NT2/D1 (cell line): ENCODE measurements at regions not wholly inside any gene's neighbourhood (a gene's known extent, or its start where the extent isn't known, plus 50 kb on each side); places are given as distances from the start of the nearest gene placed in this dataset.

Experiments used
- DNase-seq: peaks from one replicate; pipeline ENCODE4 v3.0.0-alpha.2; 2011; ENCODE audit warnings: low read depth, low spot score
- H3K27me3 ChIP-seq: 2 replicates; pipeline ENCODE4 v1.6.0; 2011; ENCODE audit warnings: mild to moderate bottlenecking; ENCODE audit not compliant: insufficient read length, insufficient read depth
- H3K36me3 ChIP-seq: 2 replicates; pipeline ENCODE4 v1.6.1; 2011; ENCODE audit warnings: mild to moderate bottlenecking, low read length, mixed read lengths; ENCODE audit not compliant: insufficient read depth, insufficient read length
- H3K4me1 ChIP-seq: 2 replicates; pipeline ENCODE4 v1.5.1; 2011; ENCODE audit not compliant: insufficient read depth, insufficient read length
- H3K4me3 ChIP-seq: 2 replicates; pipeline ENCODE4 v1.5.1; 2011; ENCODE audit warnings: low read depth; ENCODE audit not compliant: insufficient read length
- H3K9ac ChIP-seq: 2 replicates; pipeline ENCODE4 v1.6.0; 2011; ENCODE audit warnings: low read depth; ENCODE audit not compliant: insufficient read length
- H3K9me3 ChIP-seq: 2 replicates; pipeline ENCODE4 v1.5.1; 2011; ENCODE audit warnings: mild to moderate bottlenecking, low read length; ENCODE audit not compliant: insufficient read depth
- SUZ12 ChIP-seq: IDR thresholded peaks from 2 replicates; pipeline ENCODE4 v1.6.1; 2011; ENCODE audit not compliant: insufficient read length, insufficient read depth; ENCODE audit errors: extremely low read depth
- YY1 ChIP-seq: IDR thresholded peaks from 2 replicates; pipeline ENCODE4 v1.6.1; 2011; ENCODE audit not compliant: insufficient read length, insufficient read depth
- ZNF274 ChIP-seq: IDR thresholded peaks from 2 replicates; pipeline ENCODE4 v1.6.1; 2011; ENCODE audit warnings: mild to moderate bottlenecking, low read depth, low read length

DNA sequence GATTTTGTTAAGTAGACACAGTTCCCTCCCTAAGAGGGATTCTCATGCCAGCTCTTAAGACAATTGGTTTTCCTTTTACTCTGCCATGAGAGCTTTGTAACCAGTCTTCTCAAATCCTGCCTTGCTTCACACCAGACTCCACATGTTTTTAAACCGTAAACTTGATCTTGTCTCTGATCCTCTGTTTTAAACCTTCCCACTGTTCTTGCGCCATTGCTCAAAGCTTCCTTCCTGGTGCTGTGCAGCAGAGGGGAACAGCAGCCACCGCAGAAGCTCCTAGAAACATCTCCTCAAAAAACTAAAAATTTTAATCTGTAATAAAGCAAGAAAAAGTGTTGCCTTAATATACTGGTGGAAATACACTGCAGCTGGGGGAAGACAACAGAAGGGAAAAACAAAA is 154.5 kb upstream of the SATB1 start:
- TF ChIP-seq SUZ12 (no peak), YY1 (no peak), ZNF274 (no peak)
- Histone ChIP-seq H3K36me3 (no peaks in the 10 kb centered on the region), H3K9ac (no peak overlapping the region), H3K4me1 (no peaks in the 10 kb centered on the region), H3K4me3 (no peak overlapping the region), H3K9me3 (no peaks in the 10 kb centered on the region), H3K27me3 (no peaks in the 10 kb centered on the region)
- no peak for DNase-seq

- Histone ChIP-seq H3K27me3 (no peaks in the 10 kb centered on the region), H3K36me3 (no peaks in the 10 kb centered on the region), H3K4me1 (no peaks in the 10 kb centered on the region), H3K9me3 (no peaks in the 10 kb centered on the region), H3K9ac (no peak overlapping the region), H3K4me3 (no peak overlapping the region)
- TF ChIP-seq SUZ12: no peak
- no peak for TF ChIP-seq ZNF274
- DNase-seq: no peak
These were observed 150.4 kb upstream of the SATB1 start for GRCh38 chr3:18575573-18575972.

DNA sequence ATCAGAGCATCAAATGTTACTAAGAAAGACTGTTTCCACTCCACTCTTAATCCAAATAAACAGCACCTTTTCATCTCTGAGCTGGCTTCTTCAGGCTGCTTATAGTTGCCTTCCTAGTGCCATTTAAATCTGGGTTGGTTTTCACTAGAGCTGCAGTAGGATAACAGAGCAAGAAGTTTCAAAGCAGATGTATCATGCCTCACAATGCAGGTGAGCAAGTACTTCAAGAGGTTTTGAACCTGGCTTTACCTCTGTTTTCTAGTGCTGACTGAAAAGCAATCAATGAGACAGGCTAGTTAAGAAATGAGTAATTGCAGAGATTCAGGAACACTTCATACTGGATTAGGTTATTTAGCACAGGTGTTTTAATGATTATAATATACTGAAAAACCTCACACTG is 147.7 kb upstream of the SATB1 start:
- Histone ChIP-seq H3K4me1 (no peaks in the 10 kb centered on the region), H3K9ac (no peak overlapping the region), H3K9me3 (no peaks in the 10 kb centered on the region), H3K4me3 (no peak overlapping the region), H3K36me3 (no peaks in the 10 kb centered on the region), H3K27me3 (no peaks in the 10 kb centered on the region)
- no peak for DNase-seq
- TF ChIP-seq YY1 (no peak), SUZ12 (no peak), ZNF274 (no peak)

DNA sequence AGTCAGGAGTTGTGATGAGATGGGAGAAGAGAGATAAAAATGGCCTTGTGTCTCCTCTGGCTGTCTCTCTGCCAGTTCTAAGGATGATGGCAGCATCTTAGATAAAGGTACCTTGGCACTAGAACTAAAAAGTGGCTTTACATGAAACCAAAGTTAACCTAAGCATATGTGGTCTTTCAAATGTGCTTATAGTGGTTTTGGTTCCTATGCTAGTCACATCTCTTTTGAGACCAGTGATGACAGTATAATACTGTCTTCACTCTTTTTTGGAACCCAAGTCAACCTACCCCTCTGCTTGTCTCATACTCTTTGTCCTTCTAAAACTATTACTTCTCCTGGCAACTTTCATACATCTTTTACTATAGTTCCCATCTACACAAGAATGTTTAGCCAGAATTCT is 142.2 kb upstream of the SATB1 start:
- H3K9me3 ChIP-seq: no peaks in the 10 kb centered on the region
- H3K36me3 ChIP-seq: no peaks in the 10 kb centered on the region
- no peak overlapping the region for H3K9ac ChIP-seq
- no peak for TF ChIP-seq SUZ12
- TF ChIP-seq YY1: no peak
- TF ChIP-seq ZNF274: no peak
- no peak overlapping the region for H3K4me3 ChIP-seq
- no peak for DNase-seq
- no peaks in the 10 kb centered on the region for H3K4me1 ChIP-seq
- no peaks in the 10 kb centered on the region for H3K27me3 ChIP-seq

- Histone ChIP-seq H3K9ac (no peak overlapping the region), H3K4me1 (no peaks in the 10 kb centered on the region), H3K4me3 (no peak overlapping the region), H3K27me3 (no peaks in the 10 kb centered on the region), H3K36me3 (no peaks in the 10 kb centered on the region), H3K9me3 (no peaks in the 10 kb centered on the region)
- no peak for TF ChIP-seq YY1
- TF ChIP-seq SUZ12: no peak
- TF ChIP-seq ZNF274: no peak
- DNase-seq: no peak
These were observed 137.4 kb upstream of the SATB1 start for GRCh38 chr3:18562364-18563154.

DNA sequence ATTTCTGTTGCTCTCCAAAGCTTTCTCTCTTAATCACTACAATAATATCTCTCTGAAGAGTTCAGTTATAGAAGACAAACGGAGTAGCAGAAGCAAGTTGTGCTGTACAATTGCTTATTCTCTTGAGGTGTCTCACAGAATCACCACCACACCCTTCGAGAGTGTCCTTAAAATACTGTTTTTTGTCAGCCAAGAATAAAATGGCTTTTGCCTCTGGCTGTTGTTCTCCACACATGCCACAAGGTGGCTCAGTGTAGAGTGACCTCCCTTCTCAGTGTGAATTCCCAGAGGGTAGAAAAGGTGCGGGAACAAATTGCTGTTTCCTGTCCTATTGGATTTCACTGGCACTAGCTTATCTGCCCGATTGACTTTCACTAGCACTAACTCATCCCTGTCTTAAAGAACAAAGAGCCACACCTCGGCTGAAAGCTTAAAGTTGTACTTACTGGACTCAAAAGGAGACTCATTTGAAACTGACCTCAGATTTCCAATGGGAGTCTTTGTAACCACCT is 134.2 kb upstream of the SATB1 start:
- TF ChIP-seq SUZ12 (no peak), ZNF274 (no peak), YY1 (no peak)
- H3K9ac ChIP-seq: no peak overlapping the region
- peak; percentile 55 for DNase-seq
- no peaks in the 10 kb centered on the region for H3K4me1 ChIP-seq
- no peaks in the 10 kb centered on the region for H3K36me3 ChIP-seq
- H3K4me3 ChIP-seq: no peak overlapping the region
- no peaks in the 10 kb centered on the region for H3K27me3 ChIP-seq
- H3K9me3 ChIP-seq: no peaks in the 10 kb centered on the region

DNA sequence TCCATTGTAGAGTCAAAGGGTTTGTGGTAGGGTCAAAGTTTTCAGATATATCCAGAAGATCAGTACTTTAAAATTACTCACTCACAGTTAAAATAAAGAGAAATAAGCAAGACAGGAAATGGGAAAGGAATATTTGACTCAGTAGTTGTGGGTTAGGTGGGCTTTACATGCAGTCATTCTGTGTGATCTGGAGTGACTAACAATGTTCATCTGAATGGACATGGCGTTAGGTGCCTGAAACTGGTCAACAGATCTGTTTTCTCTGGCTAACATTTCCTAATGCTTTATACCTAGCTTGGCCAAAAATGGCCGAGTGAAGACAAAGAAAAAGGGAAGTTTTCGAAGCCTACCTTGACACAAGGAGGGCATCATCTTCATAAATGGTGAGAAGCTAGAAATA is 133.4 kb upstream of the SATB1 start:
- Histone ChIP-seq H3K27me3 (no peaks in the 10 kb centered on the region), H3K9me3 (no peaks in the 10 kb centered on the region), H3K36me3 (no peaks in the 10 kb centered on the region)

More for the DNA sequence above, 133.4 kb upstream of the SATB1 start:
- TF ChIP-seq SUZ12 (no peak), YY1 (no peak), ZNF274 (no peak)
- Histone ChIP-seq H3K9ac (no peak overlapping the region), H3K4me3 (no peak overlapping the region), H3K4me1 (no peaks in the 10 kb centered on the region)
- no peak for DNase-seq
